GM03348 (cell line): ENCODE measurements at regions not wholly inside any gene's neighbourhood (a gene's known extent, or its start where the extent isn't known, plus 50 kb on each side); places are given as distances from the start of the nearest gene placed in this dataset.

Experiments used
- DNase-seq: peaks from one replicate; pipeline ENCODE4 v3.0.0; 2012; ENCODE audit warnings: low spot score

DNA sequence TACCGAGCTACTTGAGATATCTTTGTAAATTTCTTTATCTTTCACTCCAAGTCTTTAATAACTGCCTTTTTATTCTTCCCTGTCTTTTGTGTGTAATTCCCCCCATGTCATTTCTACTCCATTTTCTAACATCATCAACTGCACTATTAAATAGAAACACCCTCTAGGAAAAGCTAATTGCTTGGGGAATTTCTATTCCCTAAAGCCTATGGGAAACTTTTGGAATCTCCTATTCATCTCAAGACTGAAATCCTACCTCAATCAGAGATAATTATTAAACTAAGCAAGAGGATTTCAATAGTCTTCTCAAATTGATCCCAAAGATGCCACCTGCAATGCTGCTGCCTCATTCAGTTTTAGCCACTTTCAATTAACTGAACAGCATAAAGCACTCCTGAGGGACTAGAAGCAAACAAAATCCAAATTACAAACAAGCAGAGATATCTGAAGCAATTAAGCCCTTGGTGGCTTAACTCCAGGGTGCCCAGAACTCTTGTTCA lies 598.7 kb downstream of the IGSF11 start:
- no peak for DNase-seq

DNA sequence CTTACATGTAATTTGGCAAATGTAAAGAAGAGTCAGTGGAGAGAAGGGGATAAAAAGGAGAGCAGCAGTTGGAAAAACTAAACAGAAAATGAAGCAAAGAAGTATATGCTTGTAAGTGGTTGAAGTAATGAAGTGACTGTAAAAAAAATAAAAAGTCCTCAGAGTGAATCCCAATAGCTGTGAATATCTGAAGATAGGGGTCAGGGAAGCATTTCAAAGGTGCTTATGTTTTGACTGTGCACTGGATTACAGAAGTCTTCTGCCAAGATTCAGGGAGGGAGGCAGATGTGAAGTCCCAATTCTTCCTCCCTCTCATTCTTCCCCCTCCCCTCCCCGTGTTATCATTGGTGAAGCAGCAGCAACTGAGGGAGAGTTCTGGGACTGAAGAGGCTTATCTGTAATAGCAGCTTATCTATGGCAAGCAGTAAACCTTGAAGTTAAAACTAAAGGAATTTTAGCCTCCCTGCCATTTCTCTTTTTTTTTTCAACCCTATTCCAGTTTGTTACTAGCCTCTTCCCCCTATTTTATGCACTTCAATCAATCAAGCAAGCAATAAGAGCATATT lies 597.9 kb downstream of the IGSF11 start:
- no peak for DNase-seq

DNA sequence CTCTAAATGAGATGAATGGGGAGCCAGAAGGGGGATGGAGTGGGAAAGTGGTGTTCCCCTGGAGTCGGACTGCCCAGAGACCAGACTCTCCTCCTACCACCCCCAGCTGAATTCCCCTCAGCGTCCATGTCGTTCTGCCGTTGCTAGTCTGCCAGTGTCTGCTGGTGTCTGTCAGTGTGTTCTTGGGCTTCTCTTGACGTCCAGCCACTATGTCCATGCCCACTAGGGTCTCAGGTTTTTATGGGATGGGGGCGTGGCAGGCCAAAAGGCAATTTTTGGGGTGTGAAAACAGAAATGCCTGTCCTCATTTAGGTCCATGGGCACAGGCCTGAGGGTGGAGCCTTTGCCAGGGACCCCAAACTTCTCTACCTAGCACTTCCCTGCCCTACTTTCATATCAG lies 589.6 kb downstream of the IGSF11 start:
- DNase-seq, result no peak

- no peak for DNase-seq
These were observed 587.3 kb downstream of the IGSF11 start for GRCh38 chr3:118447339-118447738.

- no peak for DNase-seq
These were observed 567.8 kb downstream of the IGSF11 start for GRCh38 chr3:118466795-118467330.

- no peak for DNase-seq
These were observed 565.8 kb downstream of the IGSF11 start for GRCh38 chr3:118468801-118469200.

DNA sequence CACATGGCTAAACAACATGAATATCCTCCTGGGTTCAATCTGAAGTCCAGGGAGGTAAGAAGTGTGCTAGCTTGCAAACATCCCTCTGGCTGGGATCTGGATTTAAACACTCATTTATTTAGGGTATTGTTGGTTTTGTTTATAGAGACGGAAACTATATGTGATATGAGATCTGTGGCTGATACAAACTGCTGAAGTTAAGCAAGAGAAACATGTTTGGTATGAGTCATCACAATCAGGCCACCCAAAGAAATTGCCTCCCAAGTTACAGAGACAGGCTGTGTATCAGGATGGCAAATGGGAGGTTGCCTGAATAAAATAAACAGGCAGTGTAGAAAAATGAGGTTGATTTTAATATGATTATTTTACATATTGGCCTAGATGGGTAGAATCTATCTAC lies 562.1 kb downstream of the IGSF11 start:
- no peak for DNase-seq

- no peak for DNase-seq
These were observed 561.3 kb downstream of the IGSF11 start for GRCh38 chr3:118473343-118473742.

DNA sequence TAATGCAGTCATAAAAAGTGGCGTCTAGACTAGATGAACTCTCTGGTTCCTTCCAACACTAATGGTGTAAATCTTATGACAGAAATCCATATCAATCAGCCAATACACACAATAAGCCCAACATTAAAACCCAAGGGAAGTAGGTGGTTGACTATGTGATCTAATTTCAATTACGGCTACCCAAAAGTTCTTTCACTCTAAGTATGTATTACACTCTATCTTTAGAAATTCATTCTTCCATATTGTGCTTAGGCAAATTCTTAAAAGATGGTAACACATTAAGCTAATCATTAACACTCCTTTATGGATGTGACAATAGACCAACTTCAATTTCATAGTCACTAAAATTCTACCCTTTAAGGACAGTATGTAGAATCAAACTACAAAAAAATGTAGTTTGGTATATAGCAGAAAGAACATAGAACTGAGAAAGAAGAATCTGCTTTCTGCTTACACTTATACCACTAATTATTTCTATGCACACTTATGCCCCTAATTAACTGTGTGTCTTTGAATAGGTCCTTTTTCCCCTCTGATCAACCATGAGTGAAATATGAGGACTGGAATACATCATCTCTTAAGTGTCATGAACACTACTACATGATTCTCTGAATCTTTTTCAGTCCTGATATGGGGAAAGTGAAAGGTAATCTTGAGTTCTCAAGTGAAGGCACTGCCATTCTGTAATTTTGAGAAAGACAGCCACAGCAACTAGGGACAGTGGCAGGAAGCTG lies 557.6 kb downstream of the IGSF11 start:
- no peak for DNase-seq

DNA sequence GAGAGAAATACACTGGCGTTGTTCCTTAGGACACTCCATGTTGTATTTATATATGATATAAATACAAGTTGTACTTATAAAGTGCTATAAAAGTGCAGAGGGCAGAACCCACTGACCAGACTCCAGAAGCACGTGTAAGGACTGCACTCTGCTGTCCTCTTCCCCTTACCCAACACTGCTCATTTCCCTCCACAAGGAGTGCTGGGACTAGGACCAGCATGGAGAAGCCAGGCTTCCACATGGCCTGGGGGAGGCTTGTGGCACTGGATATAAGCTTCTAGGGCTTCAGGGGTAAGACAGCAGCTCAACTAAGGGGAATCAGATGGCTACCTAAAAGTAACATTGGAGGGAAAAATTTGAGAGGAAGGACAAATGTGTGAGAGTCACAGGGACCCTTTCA lies 556.9 kb downstream of the IGSF11 start:
- no peak for DNase-seq

- no peak for DNase-seq
These were observed 555.9 kb downstream of the IGSF11 start for GRCh38 chr3:118478706-118479276.

DNA sequence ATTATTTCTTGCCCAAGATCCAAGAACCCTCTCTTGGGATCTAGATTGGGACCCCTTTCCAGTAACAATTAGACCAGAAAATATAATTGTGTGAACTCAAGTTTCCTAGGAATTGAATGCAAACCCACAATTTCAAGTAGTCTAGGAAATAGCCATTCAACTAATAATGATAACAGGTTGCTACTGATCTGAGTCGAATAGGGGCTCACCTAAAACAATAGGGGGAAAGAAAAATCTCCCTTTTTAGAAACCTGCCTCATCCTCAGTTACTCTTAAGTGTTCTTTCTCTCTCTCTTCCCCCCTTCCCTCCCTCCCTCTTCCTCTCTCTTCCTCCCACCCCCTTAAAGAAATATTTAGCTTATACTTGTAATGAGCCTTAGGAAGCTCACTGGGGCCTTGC lies 555.3 kb downstream of the IGSF11 start:
- DNase-seq, result no peak

- DNase-seq, result no peak
These were observed 554.4 kb downstream of the IGSF11 start for GRCh38 chr3:118480101-118480860.

- no peak for DNase-seq
These were observed 549.0 kb downstream of the IGSF11 start for GRCh38 chr3:118485693-118486092.

- no peak for DNase-seq
These were observed 546.9 kb downstream of the IGSF11 start for GRCh38 chr3:118487734-118488133.

DNA sequence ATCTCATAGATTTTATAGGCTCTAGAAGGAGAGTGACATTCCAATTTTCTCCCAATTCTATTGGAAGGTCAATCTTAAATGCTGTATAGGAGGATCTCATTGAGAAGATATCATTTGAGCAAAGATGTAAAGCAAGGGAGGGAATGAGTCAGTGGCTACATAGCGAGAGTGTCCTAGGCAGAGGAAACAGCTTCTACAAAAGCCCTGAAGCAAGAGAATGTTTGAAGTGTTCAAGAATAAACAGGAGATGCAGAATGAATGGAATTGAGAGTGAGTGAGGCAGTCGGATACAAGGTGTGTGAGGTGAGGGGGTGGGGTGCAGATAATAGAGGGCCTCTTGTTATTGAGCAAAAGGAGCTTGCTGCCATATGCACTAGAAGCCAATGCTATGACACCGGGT lies 545.9 kb downstream of the IGSF11 start:
- DNase-seq, result no peak

DNA sequence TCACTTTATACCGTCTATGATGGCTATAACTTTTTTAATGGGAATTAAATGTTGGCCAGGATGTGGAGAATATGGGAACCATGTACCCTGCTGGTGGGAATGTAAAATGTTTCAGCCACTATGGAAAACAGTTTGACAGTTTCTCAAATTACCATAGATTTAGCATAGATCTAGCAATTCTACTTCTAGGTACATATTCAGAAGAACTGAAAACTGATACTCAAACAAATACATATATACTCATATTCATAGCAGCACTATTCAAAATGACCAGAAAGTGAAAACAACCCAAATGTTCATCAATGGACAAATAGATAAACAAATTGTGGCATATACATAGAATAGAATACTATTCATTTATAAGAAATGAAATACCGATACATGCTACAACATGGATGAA lies 539.4 kb downstream of the IGSF11 start:
- no peak for DNase-seq

DNA sequence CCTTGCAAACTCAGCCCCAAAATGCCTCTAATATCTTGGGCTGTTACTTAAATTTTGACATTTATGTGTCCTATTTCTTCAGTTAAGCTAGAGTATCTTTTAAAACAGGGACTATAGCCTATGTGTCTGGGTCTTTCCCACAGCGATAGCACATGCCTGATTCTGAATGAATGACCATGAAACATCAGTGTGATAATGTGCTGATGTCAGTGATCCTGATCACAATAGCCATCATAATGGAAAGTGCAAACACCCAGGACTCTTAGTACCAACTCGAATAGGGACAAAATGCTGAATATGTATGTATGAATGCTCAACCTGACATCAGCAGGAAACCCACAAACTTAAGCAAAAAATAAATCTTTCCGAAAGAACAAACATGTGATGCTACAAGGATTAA lies 537.4 kb downstream of the IGSF11 start:
- DNase-seq, result no peak

GRCh38 chr3:118501152-118501551 lies 533.5 kb downstream of the IGSF11 start:
- no peak for DNase-seq

GRCh38 chr3:118504906-118505305 lies 529.7 kb downstream of the IGSF11 start:
- DNase-seq, result no peak

DNA sequence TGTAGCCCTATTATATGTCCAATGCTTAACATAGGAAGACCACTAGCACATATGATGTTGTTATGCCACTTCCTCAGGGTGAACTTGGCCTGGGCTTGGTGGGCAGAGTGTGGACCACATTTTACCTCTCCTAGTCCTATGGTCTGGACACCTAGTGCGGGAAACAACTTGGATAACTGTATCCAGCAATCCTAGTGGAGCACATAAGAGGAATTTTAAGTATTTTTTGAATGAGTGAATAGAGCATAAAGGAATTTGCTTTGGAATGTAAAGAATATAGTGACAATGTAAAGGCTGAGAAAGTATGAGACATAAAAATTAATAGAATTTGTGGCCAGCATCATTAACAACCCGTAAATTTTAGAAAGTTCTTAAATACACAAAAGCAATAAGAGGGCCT lies 528.9 kb downstream of the IGSF11 start:
- DNase-seq, result no peak

DNA sequence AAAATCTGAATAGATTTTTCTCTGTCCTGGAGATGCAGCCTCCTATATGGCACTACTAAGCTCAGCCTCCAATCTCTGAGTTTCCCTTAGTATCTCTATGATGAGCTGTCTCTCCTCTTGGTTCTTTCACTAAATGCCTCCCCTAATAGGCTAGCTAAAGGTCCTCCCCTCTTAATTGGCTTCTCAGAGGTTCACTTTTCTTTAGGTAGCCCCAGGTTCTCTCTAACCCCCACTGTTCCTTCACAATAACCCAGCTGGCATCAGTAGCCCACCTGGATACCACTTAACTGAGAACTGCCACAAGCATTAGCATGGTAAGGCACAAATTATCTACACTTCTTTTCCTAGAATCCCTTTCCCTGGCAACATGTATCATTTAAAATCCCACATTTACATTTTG lies 523.2 kb downstream of the IGSF11 start:
- DNase-seq, result no peak

DNA sequence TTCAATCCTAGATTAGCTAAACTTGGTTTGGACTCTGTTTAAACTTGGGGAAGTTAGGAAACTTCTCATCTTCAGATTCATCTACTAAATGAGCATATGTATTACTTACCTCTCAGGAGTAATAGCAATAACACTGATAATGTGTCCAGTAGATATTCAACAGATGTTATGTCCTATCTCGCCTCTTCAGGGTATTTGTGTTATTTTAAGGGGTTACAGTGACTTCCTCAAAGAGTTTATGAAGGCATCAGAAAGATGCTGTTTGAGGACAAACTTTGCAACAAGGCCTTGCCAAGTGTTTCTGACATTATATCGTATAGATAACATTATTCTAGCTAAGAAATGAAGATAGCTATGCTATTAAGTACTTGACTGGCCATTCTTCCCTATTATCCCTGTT lies 522.3 kb downstream of the IGSF11 start:
- DNase-seq, result no peak
